ENCODE measurements at regions not wholly inside any gene's neighbourhood (a gene's known extent, or its start where the extent isn't known, plus 50 kb on each side); places are given as distances from the start of the nearest gene placed in this dataset.

- TF ChIP-seq CTCF (IDR thresholded peaks at IDR 0.05) (no peak), POLR2A (IDR thresholded peaks at IDR 0.05) (no peak)
Measured at GRCh38 chr4:38203609-38204008, 243.4 kb downstream of the PTTG2 start.

Data from right lobe of liver (tissue), 4 donors.